T follicular helper cell (primary cell): ENCODE measurements at regions not wholly inside any gene's neighbourhood (a gene's known extent, or its start where the extent isn't known, plus 50 kb on each side); places are given as distances from the start of the nearest gene placed in this dataset.

Source experiments
- DNase-seq: peaks from one replicate; pipeline ENCODE4 v3.0.0-alpha.2; 2020; ENCODE audit warnings: low read depth

DNA sequence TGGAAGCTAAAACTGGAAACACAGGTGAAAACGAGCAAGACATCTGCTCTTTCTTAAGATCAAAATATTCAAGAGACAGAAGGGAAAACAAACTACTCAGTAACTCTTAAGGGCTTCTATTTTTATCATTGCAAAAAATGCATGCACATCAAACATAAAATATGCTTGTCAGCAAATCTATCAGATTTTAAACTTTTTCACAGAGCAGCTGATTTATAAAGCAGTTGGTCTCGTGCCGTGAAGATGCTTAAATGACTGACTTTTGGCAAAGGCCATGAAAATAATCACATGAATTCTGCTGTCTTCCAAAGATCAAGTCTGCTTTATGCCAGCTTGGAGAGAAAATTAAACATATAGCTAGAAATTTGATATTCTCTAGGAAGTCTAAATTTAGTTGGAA lies 482.1 kb upstream of the HS3ST1 start:
- DNase-seq, result no peak

GRCh38 chr4:11908712-11909111 lies 480.0 kb upstream of the HS3ST1 start:
- DNase-seq, result no peak

GRCh38 chr4:11908205-11908604 lies 479.5 kb upstream of the HS3ST1 start:
- no peak for DNase-seq

DNA sequence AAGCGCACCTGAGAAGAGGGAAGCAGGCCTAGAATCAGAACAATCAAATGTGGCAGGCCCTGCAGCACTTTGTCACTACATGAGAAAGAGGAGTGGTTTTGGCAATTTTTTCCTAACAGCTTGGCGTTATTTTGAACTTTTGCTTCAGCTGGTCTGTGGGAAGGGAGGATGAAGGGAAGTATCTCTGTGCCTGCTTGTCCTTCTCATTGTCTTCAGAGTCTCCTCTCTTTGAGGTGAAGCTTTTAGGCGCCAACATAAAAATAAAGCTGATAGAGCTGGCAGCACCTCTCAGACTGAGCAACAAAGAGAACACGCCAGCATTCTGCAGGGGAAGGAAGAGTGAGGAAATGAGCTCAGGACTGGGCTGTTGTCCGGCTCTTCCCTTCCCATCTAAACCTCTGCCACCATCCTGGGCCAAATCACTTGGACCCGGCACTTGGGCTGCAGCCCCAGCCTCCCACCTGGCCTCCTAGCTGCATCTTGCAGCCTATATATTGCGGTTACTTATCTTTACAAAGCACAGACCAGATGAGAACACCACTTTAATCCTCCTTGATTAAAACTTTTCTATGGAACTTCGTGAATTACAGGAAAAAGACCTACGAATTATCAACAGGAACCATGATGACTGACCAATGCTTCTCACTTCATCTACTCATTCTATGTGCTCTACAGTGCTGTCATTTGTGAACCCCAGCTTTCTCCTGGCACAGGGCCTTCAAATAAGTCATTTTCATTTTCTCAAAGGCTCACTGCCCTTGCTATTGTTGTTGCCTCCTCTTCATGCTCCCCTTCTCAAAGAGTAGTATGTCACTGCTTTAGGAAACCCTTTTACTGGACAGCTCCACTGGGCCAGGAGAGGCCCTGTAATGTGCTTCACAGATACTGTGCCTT lies 476.4 kb upstream of the HS3ST1 start:
- no peak for DNase-seq

DNA sequence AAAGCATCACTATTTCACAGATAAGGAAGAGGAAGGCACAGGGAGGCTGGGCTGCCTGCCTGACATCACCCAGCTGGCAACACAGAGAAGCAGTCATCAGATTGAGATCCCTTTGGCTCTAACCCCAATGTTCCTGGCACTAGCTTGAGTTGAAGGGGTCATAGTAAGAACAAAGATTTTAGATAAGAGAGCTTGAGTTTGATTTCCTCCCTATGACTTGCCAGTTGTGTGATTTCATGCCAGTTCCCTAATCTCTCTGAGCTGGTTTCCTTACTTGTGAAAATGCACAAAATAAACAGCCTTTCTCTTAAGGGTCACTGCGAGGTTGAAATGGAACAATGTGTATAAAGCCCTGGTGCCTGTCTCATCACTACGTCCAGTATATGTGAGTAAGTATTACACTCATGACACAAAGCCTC lies 475.4 kb upstream of the HS3ST1 start:
- DNase-seq, result no peak

DNA sequence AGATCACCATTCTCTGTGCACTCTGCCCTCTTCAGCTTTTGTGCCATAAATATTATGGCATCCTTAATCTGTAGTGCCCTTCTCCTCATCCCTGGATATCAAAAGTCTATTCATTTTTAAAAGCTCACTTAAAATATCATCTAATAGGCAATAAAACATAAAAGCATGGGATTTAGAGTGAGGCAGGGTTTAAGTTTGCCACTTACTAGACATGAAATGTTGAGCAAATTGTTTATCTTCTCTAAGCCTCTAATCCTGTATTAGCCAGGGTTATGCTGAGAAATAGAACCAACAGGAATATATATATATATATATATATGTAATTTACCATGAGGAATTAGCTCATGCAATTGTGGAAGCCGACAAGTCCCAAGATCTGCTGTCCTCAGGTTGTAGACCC lies 472.4 kb upstream of the HS3ST1 start:
- DNase-seq, result no peak

DNA sequence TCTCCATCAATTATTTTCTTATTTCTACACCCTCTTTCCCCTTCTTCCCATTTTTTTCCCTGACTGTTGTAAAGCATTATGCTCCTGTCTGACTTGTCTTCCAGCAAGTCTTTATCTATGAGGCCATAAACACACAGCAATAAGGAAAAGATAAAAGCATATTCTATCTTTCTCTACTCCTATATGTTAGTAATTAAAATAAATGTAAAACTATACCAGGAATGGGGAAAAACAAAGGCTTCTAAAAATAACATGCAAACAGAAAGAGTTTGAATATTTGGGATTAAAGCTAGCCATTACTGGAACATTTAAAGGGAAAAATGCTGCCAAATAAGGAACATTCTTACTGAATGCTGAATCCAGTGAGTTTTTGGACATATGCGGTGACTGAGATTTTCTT lies 471.7 kb upstream of the HS3ST1 start:
- DNase-seq, result no peak

DNA sequence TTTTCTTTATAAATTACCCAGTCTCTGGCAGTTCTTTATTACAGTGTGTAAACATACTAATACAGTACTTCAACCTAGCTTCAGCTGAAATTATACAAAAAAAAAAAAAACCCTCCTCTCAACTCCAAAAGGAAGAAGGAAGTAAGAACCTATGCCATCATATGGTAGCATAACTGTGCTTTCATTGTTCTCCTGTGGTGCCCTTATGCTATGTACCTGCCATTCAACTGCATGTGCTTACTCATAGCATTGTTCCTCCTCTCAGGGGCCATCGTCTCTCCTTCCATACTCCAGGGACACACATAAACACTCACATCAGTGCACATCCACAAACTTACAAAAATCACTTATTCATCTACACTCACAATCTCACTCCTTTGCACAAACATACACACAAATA lies 470.1 kb upstream of the HS3ST1 start:
- DNase-seq, result no peak

GRCh38 chr4:11895766-11896165 lies 467.1 kb upstream of the HS3ST1 start:
- no peak for DNase-seq

DNA sequence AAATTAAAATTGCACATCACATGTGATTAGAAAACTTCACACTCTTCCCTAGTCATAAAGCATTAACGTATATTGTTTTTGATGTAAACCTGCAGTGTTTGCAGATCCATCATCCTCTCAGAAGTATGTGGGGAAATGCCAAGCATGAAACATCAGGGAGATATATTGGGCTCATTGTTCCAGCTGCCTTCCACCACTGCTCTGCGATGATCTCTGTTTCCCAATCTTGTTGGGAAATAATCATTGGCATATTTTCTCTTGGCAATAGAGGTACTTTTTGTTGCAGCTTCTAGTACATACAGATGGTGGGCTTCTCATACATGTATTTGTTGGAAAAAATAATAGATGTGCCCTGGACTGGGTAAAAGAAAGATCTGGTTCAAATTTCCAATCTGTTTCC lies 466.3 kb upstream of the HS3ST1 start:
- no peak for DNase-seq

DNA sequence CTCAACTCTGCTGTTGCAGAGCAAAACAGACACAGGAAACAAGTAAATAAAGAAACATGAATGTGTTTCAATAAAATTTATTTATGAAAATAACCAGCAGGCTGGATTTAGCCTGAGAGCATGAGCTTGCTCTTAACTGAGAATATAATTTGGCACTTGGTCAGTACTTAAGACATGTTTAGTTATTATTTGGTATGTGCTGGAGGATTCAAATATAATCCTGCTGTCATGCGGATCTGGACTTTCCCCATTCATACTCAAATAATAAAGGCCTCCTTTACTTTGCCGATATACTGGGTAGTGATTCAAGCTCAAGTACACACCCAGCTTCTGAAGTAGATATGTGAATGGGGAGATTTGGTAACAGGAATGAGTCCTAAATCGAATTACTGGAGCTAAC lies 465.5 kb upstream of the HS3ST1 start:
- no peak for DNase-seq

DNA sequence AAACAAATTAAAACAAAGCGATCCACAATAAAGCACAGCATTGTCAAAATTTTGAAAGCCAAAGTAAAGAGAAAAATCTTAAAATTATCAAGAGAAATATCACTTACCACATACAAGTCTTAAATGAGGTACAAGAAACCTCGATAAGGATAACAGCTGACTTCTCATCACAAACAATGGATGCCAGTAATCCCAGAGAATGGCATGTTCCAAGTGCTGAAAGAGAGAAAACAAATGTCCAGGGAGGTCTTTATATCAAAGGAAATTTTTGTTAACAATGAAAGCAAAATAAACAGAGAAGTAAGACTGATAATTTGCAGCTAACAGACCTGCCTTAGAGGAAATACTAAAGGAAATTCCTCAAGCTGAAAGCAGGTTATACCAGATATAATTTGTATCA lies 460.4 kb upstream of the HS3ST1 start:
- no peak for DNase-seq

GRCh38 chr4:11881947-11882346 lies 453.3 kb upstream of the HS3ST1 start:
- no peak for DNase-seq

- DNase-seq, result no peak
These were observed 452.7 kb upstream of the HS3ST1 start for GRCh38 chr4:11881364-11881763.

GRCh38 chr4:11878241-11878640 lies 449.5 kb upstream of the HS3ST1 start:
- no peak for DNase-seq

DNA sequence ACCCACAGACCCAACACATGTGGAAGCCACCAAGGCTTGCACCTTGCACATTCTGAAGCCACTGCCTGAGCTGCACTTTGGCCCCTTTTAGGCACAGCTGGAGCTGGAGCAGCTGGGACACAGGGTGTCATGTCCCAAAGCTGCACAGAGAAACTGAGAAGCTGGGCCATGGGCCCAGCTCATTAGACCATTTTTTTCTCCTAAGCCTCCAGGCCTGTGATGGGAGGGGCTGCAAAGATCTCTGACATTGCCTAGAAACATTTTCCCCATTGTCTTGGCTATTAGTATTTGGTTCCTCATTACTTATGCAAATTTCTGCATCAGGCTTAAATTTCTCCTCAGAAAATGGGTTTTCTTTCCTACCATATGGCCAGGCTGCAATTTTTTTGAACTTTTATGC lies 447.4 kb upstream of the HS3ST1 start:
- DNase-seq, result no peak

GRCh38 chr4:11869191-11869870 lies 440.6 kb upstream of the HS3ST1 start:
- DNase-seq, result no peak

DNA sequence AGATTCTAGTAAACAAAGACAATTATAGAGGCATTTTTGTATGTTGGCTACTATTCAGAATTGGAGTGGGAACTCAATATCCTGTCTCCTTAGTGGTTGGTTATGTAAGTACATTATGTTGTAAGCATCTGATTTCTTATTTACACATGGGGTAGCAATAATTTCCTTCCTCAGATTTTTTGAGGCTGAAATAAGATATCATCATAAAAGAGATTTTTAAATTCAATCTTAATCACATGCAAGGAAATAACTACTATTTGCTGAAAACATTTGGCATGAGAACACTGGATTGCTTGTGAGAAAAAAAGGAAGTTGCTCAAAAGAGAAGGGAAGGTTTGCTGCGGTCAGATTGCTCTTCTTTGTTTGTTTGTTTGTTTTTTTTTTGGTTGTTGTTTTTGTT lies 437.7 kb upstream of the HS3ST1 start:
- DNase-seq, result no peak

DNA sequence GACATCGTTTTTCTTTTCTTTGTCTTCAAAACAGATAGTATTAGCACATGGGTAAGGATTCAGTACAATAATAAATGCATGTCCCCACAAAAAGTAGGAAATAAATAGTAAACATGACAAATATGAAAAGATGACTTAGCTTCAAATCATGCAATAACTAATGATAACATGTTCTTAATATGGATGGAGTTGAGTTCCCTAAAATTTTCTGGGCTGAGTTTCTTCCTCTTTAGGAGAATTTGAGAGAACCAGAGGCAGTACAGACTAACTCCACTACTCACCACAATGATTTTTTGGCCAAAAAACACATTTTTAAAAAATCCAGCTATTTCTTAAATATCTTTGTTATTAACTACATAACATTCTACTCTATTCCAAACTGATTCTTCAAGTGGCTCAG lies 432.3 kb upstream of the HS3ST1 start:
- DNase-seq, result no peak

GRCh38 chr4:11857881-11858280 lies 429.2 kb upstream of the HS3ST1 start:
- no peak for DNase-seq

- no peak for DNase-seq
These were observed 418.5 kb upstream of the HS3ST1 start for GRCh38 chr4:11847167-11847566.

DNA sequence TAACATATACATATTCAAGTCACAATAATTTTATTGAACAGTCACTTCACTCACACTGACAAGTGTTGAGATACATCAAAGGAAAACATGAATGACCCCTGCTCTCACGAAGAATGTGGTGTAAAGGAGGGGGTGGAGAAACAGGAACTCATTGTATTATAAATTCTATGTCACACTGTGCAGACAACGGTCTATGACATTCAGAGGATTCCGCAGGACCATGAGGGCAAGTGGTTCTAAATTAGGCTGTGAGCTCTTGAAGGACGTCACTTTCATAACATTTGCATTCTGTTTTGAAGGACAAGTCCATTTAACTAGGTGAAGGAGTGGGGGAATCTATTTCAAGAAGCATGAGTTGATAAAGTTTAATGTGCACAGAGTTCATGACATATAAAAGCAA lies 415.2 kb upstream of the HS3ST1 start:
- DNase-seq, result no peak

DNA sequence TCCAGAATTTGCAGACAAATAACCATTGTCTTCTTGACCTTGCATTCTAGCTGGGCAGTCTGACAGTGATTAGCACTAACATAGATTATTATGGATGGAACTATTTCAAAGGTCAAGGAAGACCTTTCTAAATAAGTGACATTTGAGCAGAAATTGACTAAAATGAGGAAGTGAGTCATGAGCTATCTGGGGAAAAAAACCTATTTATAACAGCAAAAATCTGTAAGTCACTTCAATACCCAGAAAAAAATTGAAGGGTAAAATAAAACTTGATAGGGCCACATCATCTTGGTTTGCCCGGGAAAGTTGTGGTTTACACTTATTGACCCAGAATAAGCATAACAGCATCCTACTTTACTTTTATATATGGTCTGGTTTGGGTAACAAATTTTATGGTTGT lies 414.6 kb upstream of the HS3ST1 start:
- no peak for DNase-seq
